Stimulated activated CD8-positive, alpha-beta memory T cell treated with anti-CD3 and anti-CD28 coated beads, Interleukin-2, amount 100 ng/mL, for 48 hours (primary cell): ENCODE measurements at regions not wholly inside any gene's neighbourhood (a gene's known extent, or its start where the extent isn't known, plus 50 kb on each side); places are given as distances from the start of the nearest gene placed in this dataset.
"Not testable (repeated sequence)": the region's sequence is repeated elsewhere in the genome, so short reads cannot be mapped to it uniquely, and the experiment has no call there.

Experiments
- DNase-seq, 2 donors: peaks; one replicate each; pipeline ENCODE4 v3.0.0-alpha.2; 2020; ENCODE audit warnings: low read depth in 2 of 2

- not testable (repeated sequence) for DNase-seq
These were observed 676.6 kb upstream of the AMELY start for GRCh38 chrY:7588176-7588575.

- DNase-seq = no peak
These were observed 651.0 kb upstream of the AMELY start for GRCh38 chrY:7562541-7562940.

GRCh38 chrY:7557675-7558074 lies 646.1 kb upstream of the AMELY start:
- no peak for DNase-seq

- DNase-seq = no peak
These were observed 643.5 kb upstream of the AMELY start for GRCh38 chrY:7555006-7555405.

- DNase-seq = no peak
These were observed 633.5 kb upstream of the AMELY start for GRCh38 chrY:7545060-7545459.

GRCh38 chrY:7544172-7544770 lies 632.7 kb upstream of the AMELY start:
- no peak for DNase-seq

- DNase-seq = no peak
These were observed 632.0 kb upstream of the AMELY start for GRCh38 chrY:7543506-7543905.

- no peak for DNase-seq
These were observed 630.8 kb upstream of the AMELY start for GRCh38 chrY:7542256-7542858.

GRCh38 chrY:7529396-7529795 lies 617.8 kb upstream of the AMELY start:
- DNase-seq = no peak

- DNase-seq = not testable (repeated sequence)
These were observed 616.0 kb upstream of the AMELY start for GRCh38 chrY:7527568-7527967.

- DNase-seq = no peak
These were observed 606.8 kb upstream of the AMELY start for GRCh38 chrY:7518387-7518786.

GRCh38 chrY:7516268-7516667 lies 604.7 kb upstream of the AMELY start:
- DNase-seq = no peak

GRCh38 chrY:7515812-7516211 lies 604.3 kb upstream of the AMELY start:
- DNase-seq = no peak

GRCh38 chrY:7502896-7503295 lies 591.3 kb upstream of the AMELY start:
- no peak for DNase-seq

GRCh38 chrY:7501236-7501635 lies 589.7 kb upstream of the AMELY start:
- DNase-seq = no peak

GRCh38 chrY:7496001-7496400 lies 584.4 kb upstream of the AMELY start:
- no peak for DNase-seq

GRCh38 chrY:7484455-7485285 lies 573.1 kb upstream of the AMELY start:
- not testable (repeated sequence) for DNase-seq

GRCh38 chrY:7471976-7472375 lies 560.4 kb upstream of the AMELY start:
- no peak for DNase-seq

GRCh38 chrY:7470037-7470436 lies 558.5 kb upstream of the AMELY start:
- no peak for DNase-seq

GRCh38 chrY:7468951-7469745 lies 557.6 kb upstream of the AMELY start:
- no peak for DNase-seq

GRCh38 chrY:7467796-7468520 lies 556.4 kb upstream of the AMELY start:
- no peak for DNase-seq
